ENCODE measurements at regions not wholly inside any gene's neighbourhood (a gene's known extent, or its start where the extent isn't known, plus 50 kb on each side); places are given as distances from the start of the nearest gene placed in this dataset.
"Not testable (repeated sequence)": the region's sequence is repeated elsewhere in the genome, so short reads cannot be mapped to it uniquely, and the experiment has no call there.

DNA sequence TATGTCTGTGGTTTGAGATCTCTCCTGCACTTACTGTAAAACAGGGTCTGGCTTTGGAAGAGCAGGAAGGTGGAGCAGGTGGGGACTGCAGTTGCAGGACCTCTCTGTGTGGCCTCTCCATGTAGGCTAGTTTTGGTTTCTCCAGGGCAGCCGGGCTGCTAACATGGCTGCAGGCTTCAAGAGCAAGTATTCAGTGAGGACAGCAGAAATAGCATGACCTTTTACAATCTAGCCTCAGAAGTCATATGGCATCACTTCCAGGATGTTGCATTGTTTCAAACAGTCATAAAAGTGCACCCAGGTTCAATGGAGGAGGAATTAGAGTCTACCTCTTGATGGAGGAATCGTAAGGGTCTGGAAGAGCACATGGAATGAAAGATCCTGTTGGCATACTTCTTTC lies 728.7 kb downstream of the NTRK3 start:
- no peak for DNase-seq

DNA sequence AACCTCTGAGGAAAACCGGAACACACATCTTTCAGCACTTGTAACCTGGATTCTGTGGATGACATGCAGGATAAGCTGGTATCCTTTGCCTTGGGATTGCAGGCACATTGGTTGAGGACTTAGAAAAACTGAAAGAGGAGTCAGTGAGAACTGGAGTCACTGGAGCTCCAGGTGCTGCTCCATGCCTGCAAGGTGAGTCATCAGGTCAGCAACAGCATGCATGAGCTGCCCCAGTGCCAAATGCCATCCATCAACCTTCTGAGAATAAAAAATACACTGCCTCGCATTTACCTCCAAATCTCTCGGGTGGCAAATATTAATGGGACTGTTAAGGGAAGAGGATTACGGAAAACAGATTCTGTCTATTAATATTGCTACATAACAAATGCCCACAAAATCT lies 729.1 kb downstream of the NTRK3 start:
- peak; percentile 45 for DNase-seq

DNA sequence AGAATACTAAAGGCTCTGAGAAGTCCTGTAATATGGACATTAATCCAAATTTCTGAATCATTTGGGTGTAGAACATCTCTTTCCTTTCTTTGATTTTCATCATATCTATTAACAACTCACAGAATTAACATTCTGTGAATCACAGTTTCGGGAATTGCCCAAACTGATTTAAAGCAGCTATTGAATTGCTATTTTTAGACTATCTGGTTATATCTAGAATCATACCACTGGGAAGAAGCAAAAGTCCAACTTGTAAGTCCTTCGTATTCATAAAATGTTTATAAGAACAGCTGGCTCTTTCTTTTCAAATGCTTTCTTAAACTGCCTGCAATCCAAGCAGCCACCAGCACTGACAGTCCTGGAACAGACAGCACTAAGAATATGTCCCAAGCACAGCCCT lies 733.0 kb downstream of the NTRK3 start:
- peak; percentile 34 for DNase-seq

DNA sequence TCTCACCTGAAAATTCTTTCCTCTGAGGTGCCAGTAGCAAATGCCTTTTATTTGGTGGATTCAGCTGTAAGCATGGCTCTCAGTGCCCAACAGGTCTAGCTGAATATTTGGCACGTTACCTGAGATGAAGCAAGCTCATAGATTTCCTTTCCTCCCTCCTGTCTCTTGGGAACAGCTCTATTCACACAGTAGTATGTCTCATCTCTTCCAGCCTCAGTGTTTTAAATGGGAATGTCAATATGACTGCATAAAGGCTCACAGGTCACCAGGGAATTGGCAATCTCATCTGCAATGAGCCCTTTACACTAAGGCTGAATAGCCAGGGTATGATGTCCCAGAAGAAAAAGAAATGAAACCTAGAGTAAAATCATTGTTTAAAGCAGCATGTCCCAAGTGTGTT lies 733.5 kb downstream of the NTRK3 start:
- DNase-seq, result peak; percentile 19

DNA sequence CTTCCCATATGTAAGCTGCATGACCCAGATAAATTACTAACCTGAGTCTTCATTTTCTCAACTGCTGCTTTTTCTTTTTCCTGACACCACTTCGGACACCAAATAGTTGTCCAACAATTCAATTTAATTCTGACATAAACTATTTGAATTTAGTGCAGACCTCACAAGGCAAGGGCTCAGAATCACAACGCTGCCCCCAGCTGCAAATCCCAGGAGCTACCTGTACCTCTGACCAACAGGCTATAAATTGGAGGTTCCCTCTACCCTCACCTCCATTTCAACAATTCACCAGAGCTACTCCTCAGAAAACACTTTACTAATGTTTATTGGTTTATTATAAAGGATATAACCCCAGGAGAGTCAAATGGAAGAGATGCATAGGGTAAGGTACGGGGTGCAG lies 737.6 kb downstream of the NTRK3 start:
- no peak for DNase-seq

DNA sequence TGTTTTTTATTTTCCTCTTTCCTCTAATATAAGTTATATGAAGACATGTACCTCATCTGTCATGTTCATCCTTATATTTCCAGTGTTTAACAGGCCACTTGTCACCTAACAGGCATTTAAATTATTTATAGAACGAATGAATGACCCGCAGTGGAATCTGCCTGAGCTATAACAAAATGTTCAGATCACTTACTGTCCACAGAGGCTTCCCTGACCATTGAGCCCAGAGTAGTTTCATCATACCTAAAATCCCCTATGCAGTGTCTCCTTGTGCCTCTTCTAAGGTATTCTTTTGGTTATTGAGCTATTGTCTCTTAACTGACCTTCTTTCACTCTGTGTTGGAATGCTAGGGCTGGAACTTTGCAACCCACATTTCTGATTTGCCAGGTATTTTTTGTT lies 748.5 kb downstream of the NTRK3 start:
- DNase-seq, result no peak

DNA sequence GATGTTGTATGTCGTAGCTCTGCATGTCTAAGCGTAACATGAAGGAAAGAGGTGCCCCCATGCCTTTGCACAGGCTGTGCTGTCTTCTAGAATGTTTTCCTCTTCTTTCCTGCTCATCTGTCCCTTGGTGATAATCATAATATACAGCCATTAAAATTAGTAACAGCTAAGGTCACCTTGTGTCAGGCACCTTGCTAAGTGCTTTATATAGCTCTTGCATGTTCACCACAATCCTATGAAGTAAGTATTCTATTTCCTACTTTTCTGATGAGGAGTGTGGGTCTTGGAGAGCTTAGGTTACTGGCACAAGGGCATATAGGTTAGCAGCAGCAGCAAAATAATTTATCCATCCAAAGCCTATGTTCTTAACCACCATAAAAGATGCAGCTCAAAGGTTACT lies 754.4 kb downstream of the NTRK3 start:
- DNase-seq, result no peak

DNA sequence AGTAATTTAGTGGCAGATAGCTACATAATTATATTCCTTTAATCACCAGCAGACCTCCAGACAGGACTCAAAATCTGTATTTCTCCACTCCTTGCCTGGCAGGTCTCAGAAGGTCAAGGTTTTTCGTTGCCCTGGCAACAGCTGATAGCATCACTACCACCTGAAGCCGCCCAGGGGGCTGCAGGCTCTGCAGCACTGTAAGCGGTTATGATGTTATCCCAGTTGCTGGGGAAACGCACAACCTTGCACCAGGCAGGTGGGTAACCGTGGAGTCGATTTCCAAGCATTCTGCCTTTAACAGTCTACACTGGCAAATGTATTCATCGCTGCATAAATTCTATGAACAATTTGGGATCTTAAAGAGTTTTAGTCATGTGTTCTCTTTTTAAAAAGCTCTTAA lies 756.3 kb downstream of the NTRK3 start:
- no peak for DNase-seq

DNA sequence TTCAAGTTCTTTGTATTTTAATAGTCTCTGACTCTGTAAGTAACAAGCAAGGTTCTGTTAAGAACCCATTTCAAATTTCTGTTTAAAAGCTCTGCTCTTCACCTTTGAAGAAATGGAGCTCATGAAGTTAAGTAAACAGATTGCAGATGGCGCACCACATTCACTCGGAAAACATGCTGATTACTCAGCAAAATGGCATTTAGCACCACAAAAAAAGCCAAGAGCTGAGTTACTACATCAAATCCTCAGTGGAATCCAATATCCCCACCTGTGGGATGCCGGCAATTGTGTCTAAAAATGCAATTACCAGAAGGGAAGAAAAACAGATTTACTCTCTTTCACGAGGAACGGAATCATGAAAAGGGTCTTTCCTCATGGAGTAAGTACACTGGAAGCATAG lies 758.0 kb downstream of the NTRK3 start:
- peak; percentile 70 for DNase-seq

DNA sequence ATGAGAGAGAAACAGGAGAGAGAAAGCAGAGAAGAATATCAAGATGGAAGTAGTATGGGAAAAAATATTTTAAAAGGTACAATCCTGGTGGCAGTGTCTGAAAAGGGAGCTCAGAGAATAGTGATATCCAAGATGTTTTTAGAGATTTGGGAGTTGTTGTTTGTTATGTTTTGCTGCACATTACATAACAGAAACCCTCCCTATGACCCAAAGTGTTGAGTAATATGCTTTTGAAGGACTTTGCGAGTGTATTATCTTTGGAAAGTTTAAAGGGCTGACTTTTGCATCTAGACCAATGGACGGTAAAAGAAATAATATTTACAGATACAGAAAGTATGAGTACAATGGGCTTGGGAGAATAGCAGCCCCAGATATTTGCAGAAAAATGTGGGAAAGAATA lies 759.7 kb downstream of the NTRK3 start:
- no peak for DNase-seq

DNA sequence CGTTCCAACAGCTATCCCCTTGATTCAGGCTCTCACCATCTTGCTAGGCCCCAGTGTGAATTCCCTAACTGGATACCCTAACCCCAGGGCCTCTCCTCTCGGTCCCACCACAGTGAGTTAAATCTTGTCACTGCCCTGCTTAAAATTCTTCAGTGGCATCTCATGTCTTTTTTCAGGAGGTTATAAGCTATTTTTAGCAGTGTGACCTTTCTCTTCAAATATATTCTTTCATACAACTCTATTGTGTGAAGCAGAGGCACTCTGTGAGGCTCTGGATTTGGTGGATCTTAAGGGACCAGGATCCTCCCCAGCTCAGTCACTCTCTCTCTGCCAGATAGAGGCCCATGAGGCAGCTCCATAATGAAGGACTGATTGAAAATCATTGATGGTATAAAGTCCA lies 760.4 kb downstream of the NTRK3 start:
- DNase-seq, result no peak

DNA sequence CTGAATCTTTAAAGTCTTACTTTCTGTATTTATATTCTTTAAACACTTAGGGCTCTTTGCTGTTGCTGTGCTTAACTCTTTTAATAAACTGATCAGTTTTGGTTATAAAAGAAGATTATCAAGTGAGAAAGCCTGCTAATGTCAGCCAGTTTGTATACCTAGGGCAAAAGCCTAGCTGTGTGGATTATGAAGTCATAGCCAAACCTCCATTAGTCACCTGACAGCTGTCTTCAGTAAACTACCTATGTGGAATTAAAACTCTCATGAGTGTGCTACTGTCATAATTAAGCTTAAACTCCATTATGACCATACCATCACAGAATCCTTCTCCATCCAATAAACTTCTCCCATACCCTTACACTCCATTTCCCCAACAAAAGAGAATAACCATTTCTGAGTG lies 762.7 kb downstream of the NTRK3 start:
- DNase-seq, result no peak

DNA sequence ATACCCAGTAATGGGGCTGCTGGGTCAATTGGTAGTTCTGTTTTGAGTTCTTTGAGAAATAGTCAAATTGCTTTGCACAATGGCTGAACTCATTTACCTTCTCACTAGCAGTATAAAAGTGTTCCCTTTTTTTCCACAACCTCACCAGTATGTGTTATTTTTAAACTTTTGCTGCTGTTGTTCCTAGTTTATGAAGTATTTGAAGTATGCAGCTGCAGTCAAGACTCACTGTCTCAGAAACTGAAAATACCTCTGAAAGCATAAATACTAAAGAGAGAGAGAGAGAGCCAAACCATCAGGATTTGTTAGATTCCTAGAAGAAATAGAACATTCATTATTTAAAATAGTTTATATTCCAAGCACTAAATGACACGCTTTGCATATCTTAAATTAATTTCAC lies 764.2 kb downstream of the NTRK3 start:
- DNase-seq, result peak; percentile 10

DNA sequence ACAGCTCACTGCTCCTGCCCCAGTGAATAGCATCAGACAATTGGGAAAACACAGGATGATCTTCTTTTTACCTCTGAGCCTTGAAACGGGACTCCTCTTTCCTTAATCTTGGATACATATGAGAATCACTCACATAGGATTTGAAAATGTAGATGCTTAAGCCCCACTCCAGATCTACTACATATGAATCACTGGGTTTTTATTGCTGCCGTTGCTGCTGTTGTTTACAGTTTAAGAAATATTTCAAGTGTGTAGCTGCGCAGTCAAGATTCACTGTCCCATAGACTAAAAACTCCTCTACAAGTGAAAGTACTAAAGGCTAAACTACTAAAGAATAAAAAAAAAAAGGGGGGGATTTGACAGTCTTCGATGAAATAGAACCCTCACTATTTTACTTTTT lies 765.9 kb downstream of the NTRK3 start:
- DNase-seq, result no peak

DNA sequence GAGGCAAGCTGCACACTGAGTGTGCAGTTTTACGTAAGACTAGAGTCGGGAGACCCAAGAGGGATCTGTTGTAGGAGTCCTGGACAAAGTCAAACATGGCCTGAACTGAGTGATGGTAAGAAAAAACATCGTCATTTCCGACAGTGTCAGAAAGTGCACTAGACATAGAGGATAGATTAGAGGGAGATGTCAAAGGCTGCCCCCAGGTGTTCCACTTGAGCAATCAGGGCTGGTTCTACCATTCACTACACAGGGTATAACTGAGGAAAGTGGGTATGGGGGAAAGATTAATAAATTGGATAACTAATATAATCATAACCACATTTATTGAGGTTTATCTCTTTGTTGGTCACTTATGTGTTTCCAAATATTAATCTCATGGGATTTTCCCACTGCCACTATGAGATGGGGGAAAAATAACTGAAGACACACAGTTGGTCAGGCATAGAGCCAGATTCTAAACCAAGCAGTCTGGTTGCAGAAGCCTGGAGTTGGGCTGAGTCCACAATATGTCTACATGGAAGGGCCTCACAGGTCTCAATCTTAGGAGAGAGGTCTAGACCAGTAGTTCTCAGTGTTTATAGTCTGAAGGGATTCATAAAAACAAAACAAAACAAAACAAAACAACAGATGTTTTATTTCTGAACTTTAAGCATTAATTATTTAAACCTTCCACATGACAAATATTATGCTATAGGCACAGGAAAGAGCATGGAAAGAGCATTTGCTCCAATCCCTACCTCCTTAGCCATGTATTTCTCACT lies 766.5 kb downstream of the NTRK3 start:
- no peak for DNase-seq

DNA sequence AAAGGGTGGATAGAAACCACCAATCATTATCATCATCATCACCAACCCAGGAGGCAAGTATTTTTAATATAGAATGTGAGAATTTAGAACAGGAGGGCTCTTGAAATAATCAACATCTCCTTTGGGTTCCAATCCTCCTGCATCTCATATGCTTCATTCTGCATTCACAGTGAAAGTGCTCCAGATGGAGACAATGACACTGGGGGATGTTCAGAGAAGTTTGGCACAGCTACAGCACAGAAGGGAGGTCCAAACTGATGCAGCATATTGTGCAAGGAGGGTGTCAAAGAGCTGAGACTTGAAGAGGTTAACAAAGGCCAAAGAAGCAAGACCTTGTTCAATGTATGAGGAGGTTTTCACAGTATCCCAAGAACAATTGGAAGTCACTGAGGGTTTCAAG lies 767.1 kb downstream of the NTRK3 start:
- DNase-seq, result no peak

DNA sequence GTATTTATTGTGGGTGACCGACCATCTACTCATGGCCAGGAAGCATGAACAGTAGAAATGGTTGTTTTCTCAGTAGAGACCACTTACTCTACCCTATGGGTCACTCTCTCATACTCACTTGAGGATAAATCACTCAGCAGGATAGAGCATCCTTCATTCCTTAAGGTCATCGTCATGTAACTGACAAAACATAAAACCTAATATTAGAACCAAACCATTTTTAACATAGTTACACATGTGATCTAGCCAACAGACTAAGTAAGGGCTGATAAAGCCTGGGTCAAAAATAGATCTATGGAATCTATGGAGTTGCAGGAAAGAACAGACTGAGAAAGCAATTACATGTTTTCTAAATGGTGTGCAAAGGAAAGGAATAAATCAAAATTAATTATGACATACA lies 769.1 kb downstream of the NTRK3 start:
- no peak for DNase-seq

DNA sequence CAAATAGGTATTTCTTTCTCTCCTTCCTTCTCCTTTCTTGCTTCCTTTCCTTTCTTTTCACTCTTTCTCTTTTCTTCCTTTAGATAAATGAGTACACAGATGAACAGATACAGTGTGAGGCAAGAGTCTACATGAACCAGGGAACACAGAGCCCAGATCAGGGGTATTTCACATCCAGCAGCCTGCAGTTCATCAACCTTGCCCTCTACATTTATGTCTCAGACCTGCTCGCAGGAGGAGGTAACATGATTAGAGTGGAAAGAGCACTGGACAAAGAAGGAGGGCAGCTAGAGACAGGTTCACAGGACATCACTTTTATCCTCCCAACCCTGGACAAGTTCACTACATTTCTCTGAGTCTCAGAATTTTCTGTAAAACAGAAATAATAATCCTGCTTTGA lies 773.1 kb downstream of the NTRK3 start:
- DNase-seq, result no peak

DNA sequence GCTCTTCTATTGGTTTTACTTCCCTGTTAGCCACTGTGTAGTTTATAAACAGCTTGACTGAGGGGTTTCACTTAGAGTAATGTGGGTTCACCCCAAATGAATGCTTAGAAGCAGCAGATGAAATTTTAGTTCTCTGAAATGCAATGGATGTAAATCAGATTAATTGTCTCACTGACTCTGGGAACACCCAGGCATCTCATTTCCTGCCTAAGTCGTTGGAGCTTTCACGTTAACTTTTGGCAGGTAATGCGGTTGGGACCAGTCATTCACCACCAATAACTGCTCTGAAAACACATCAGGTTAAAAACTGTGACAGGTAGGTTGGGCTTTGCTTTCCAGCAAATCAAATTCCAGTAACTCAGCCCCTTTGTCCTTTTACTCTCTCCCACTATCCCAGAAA lies 775.4 kb downstream of the NTRK3 start:
- DNase-seq, result no peak

DNA sequence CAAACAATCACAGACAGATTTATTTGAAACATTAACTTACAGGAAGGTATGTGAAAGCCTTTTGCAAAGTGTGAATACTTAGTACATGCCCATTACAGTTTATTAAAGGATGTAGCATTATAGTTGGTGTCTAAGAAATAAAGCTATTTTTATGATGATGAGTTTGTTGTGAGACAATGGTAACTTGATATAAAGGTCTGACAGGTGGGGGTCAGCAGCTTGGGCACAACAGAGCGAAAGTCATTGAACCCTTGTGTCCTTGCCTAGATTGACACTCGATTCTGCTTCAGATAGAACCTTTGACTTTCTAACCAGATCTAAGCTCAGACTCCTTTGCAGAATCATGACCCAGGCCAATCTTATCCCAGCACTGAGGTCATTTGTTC lies 777.9 kb downstream of the NTRK3 start:
- no peak for DNase-seq

DNA sequence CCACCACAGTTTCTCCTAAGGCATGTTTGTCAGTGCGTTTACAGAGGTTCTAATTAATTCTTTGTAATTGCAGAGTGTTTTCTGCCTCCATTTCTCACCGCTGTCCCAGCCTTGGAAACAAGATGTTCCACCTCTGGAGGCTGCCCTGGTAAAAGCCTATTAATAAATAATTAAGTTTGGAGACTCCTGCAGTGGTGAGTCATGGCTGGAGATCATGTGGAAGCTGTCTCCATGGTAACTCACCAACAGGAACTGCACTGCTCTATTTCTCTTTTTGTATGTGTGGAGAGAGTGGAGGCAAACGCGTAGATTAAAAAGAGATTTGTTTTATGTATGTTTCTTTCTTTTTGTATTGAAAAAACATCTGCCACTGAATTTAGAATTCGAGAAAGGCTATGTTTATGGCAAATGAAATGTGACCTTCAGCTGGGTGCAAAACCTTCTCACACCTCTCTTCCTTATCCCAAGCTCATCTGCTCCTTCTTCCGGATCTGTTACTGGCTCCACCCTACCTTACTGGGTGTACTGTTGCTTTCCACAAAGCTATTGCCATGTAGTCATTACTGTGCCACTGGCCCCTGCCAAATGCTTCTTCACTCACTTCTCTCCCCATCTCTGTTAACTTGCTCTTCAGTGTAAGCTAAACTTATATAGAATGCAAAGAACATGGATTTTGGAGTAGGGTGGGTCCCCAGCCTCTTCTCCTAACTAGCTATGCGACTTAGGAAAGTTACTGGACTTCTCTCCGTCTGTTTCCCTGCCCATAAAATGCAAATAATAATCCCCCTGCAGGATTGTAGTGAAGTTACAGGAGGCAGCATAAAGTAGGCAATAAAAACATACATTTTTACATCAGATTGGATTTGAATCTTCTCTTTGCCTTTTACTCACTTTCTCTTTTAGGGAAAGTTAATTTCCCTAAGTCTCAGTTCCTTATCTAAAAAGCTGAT lies 778.5 kb downstream of the NTRK3 start:
- DNase-seq, result peak; percentile 84

DNA sequence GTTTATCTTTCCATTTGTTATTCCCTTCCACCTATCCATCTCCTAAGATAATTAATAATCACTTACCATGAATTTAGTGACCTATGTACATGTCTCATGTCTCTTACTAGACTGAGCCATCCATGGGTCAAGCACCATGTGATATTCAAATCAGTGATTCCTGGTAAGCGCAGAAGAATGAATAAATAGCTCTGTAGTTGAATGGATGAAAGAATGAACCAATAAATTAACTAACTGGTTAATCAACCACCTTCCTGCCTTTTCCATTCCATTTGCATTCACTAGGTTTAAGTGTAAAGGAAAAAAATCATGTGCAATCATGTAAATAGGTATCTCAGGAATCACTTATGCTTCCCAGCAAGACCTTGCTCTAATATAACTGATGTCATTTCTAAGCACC lies 779.5 kb downstream of the NTRK3 start:
- no peak for DNase-seq

DNA sequence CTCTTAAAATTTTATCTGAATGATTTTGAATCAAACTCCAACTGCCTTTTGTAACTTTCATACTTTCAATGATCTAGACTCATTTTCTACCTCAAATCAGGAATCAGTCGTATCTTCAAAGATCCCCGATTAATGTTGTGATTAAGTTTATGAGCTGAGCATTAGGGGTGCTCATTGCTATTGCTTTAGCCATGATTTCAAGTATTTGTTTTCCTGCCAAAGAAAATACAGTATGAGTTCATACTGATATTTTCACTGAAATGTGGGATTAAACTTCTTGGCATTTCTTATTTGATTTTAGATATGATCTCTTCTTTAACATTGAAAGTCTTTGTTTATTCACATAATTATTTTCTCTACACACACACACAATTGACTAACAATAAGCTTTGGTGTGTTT lies 785.6 kb downstream of the NTRK3 start:
- DNase-seq, result no peak

DNA sequence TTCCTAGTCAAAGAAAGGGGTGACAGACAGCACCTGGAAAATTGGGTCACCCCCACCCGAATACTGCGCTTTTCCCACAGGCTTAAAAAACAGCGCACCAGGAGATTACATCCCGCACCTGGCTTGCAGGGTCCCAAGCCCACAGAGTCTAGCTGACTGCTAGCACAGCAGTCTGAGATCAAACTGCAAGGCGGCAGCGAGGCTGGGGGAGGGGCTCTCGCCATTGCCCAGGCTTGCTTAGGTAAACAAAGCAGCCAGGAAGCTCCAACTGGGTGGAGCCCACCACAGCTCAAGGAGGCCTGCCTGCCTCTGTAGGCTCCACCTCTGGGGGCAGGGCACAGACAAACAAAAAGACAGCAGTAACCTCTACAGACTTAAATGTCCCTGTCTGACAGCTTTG lies 792.6 kb downstream of the NTRK3 start:
- DNase-seq, result not testable (repeated sequence)
